ENCODE measurements at regions not wholly inside any gene's neighbourhood (a gene's known extent, or its start where the extent isn't known, plus 50 kb on each side); places are given as distances from the start of the nearest gene placed in this dataset.

DNA sequence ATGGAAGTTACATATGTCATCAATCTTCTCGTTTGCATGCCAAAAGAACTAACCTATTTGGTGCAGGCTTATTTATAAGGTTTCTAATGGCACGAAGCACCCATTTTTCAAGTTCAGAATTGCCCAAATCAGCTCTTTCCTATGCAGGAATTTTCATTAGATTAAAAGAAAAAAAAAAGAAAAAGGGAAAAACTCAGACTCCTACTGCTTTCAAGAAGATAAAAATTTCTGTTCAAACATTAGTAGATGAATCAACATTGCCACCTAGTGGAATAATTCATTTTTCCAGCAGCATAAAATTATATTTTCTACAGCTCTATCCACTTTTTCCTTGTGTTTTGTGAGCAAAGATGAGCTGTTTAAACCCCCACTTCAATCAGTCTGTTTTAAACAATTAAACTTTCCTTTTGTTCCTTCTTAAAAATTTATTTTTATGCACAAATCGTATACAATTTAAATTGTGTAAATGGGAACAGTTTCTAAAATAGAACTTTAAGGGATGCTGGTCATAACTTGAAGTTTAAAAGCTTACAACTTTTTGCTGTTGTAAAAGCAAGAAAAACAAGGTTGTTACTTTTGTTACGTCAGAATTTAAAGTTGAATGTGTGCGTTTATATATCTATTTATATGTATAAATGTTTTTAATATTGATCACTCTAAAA, 309.9 kb downstream of the ARAP2 start:
- Histone ChIP-seq H3K36me3 (replicated peaks; ENCODE audit: insufficient read depth, low read depth) (no peaks in the 10 kb centered on the region), H2AFZ (no peak overlapping the region), H3K9me3 (ENCODE audit: low read depth) (no peaks in the 10 kb centered on the region), H3K4me1 (ENCODE audit: insufficient read depth) (no peaks in the 10 kb centered on the region), H3K27me3 (no peaks in the 10 kb centered on the region), H3K79me2 (no peaks in the 10 kb centered on the region), H3K4me3 (no peak overlapping the region), H4K20me1 (ENCODE audit: insufficient read depth, poor library complexity, severe bottlenecking) (no peaks in the 10 kb centered on the region), H3K27ac (no peak overlapping the region), H3K9me2 (replicated peaks; ENCODE audit: insufficient read depth) (no peaks in the 10 kb centered on the region), H3K4me2 (peak overlapping the region; percentile 33)
- TF ChIP-seq, protein P1, sequence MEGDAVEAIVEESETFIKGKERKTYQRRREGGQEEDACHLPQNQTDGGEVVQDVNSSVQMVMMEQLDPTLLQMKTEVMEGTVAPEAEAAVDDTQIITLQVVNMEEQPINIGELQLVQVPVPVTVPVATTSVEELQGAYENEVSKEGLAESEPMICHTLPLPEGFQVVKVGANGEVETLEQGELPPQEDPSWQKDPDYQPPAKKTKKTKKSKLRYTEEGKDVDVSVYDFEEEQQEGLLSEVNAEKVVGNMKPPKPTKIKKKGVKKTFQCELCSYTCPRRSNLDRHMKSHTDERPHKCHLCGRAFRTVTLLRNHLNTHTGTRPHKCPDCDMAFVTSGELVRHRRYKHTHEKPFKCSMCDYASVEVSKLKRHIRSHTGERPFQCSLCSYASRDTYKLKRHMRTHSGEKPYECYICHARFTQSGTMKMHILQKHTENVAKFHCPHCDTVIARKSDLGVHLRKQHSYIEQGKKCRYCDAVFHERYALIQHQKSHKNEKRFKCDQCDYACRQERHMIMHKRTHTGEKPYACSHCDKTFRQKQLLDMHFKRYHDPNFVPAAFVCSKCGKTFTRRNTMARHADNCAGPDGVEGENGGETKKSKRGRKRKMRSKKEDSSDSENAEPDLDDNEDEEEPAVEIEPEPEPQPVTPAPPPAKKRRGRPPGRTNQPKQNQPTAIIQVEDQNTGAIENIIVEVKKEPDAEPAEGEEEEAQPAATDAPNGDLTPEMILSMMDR (IDR thresholded peaks at IDR 0.05; ENCODE audit: poor library complexity) = peak; percentile 79
- TF ChIP-seq EZH2 (IDR thresholded peaks at IDR 0.05; ENCODE audit: borderline replicate concordance) (no peak), EZH2phosphoT487 (IDR thresholded peaks at IDR 0.05; ENCODE audit: low read depth, severe bottlenecking, unreplicated experiment) (no peak)
- WGBS (ENCODE audit: low lambda C conversion rate, missing lambda C conversion rate) = 25% methylated on average over 5 of the region's 5 CpGs
- DNase-seq (ENCODE audit: low spot score) = peak; percentile 63

DNA sequence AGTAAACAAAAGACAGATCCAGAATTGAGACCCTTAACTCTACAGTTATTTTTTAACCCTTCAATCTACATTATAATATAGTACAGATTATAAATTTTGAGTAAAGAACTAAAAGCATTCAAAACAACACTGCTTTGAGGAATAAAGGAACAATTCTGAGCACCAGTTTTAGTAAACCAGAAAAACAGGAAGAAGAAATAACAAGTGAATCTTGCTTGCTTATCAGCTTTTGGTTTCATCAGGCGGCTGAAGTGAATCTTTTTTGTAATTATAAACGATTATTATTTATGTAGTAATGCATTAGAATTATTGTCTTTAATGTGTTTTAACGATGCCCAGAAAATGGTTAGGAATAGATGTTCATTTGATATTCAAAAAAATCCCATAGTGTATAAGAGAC, 305.4 kb downstream of the ARAP2 start:
- H3K79me2 ChIP-seq = no peaks in the 10 kb centered on the region
- no peaks in the 10 kb centered on the region for H3K4me1 ChIP-seq (ENCODE audit: insufficient read depth)
- no peak for DNase-seq (ENCODE audit: low spot score)
- TF ChIP-seq EZH2 (IDR thresholded peaks at IDR 0.05; ENCODE audit: borderline replicate concordance) (no peak), EZH2phosphoT487 (IDR thresholded peaks at IDR 0.05; ENCODE audit: low read depth, severe bottlenecking, unreplicated experiment) (no peak)
- TF ChIP-seq, protein P1 (IDR thresholded peaks at IDR 0.05; ENCODE audit: poor library complexity) = no peak
- no peaks in the 10 kb centered on the region for H3K9me2 ChIP-seq (replicated peaks; ENCODE audit: insufficient read depth)
- no peaks in the 10 kb centered on the region for H4K20me1 ChIP-seq (ENCODE audit: insufficient read depth, poor library complexity, severe bottlenecking)
- no peaks in the 10 kb centered on the region for H3K27me3 ChIP-seq
- no peak overlapping the region for H3K4me2 ChIP-seq
- H3K36me3 ChIP-seq (replicated peaks; ENCODE audit: insufficient read depth, low read depth) = no peaks in the 10 kb centered on the region
- 83% methylated on average over 3 of the region's 3 CpGs for WGBS (ENCODE audit: low lambda C conversion rate, missing lambda C conversion rate)
- H3K9me3 ChIP-seq (ENCODE audit: low read depth) = no peaks in the 10 kb centered on the region
- no peak overlapping the region for H3K4me3 ChIP-seq
- H3K27ac ChIP-seq = no peak overlapping the region
- no peak overlapping the region for H2AFZ ChIP-seq

DNA sequence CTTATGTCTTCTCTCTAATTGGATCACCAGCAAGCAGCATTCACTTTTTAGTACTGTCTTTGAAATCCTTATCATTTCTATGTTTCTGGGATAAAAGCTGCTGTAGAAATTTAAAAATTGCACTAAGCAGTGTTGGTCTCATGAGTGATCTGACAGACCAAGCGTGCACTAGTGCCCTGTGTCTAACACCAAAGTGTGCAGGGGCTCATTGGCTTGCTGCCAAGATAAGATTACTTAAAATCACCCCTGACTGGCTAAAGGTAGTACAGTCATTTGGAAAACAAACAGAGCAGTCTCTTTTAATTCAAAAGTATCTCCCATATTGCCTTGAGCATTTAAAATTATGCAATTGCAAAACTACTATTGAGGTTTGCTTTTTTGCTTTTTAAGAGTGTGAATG, 304.6 kb downstream of the ARAP2 start:
- no peaks in the 10 kb centered on the region for H4K20me1 ChIP-seq (ENCODE audit: insufficient read depth, poor library complexity, severe bottlenecking)
- no peak for DNase-seq (ENCODE audit: low spot score)

More for the DNA sequence above, 304.6 kb downstream of the ARAP2 start:
- no peaks in the 10 kb centered on the region for H3K36me3 ChIP-seq (replicated peaks; ENCODE audit: insufficient read depth, low read depth)
- H3K4me3 ChIP-seq = no peak overlapping the region
- no peaks in the 10 kb centered on the region for H3K9me3 ChIP-seq (ENCODE audit: low read depth)
- no peaks in the 10 kb centered on the region for H3K79me2 ChIP-seq
- no peaks in the 10 kb centered on the region for H3K9me2 ChIP-seq (replicated peaks; ENCODE audit: insufficient read depth)
- H3K27me3 ChIP-seq = no peaks in the 10 kb centered on the region
- no peak overlapping the region for H2AFZ ChIP-seq
- TF ChIP-seq EZH2 (IDR thresholded peaks at IDR 0.05; ENCODE audit: borderline replicate concordance) (no peak), EZH2phosphoT487 (IDR thresholded peaks at IDR 0.05; ENCODE audit: low read depth, severe bottlenecking, unreplicated experiment) (no peak)
- TF ChIP-seq, protein P1 (IDR thresholded peaks at IDR 0.05; ENCODE audit: poor library complexity) = no peak
- WGBS (ENCODE audit: low lambda C conversion rate, missing lambda C conversion rate) = 42% methylated on average over 1 of the region's 1 CpG
- no peak overlapping the region for H3K27ac ChIP-seq
- no peaks in the 10 kb centered on the region for H3K4me1 ChIP-seq (ENCODE audit: insufficient read depth)
- H3K4me2 ChIP-seq = no peak overlapping the region
